ENCODE measurements at regions not wholly inside any gene's neighbourhood (a gene's known extent, or its start where the extent isn't known, plus 50 kb on each side); places are given as distances from the start of the nearest gene placed in this dataset.
"Not testable (repeated sequence)": the region's sequence is repeated elsewhere in the genome, so short reads cannot be mapped to it uniquely, and the experiment has no call there.

- Histone ChIP-seq H3K27me3 (ENCODE audit: control insufficient read depth, insufficient read depth, low read length) (peaks cover 6% of the 10 kb centered on the region), H3K4me3 (ENCODE audit: low read length) (no peak overlapping the region), H3K9me3 (ENCODE audit: control insufficient read depth, low read depth, low read length) (no peaks in the 10 kb centered on the region), H3K36me3 (ENCODE audit: control insufficient read depth, insufficient read depth, low read length) (no peaks in the 10 kb centered on the region), H3K27ac (ENCODE audit: low read length) (no peak overlapping the region), H3K4me1 (ENCODE audit: control insufficient read depth, insufficient read depth, low read length) (no peaks in the 10 kb centered on the region)
- WGBS (ENCODE audit: insufficient coverage, low lambda C conversion rate), result no CpG with 5 or more reads among the region's 4 CpGs
- no peak for DNase-seq
These were observed 159.3 kb downstream of the TTC8 start for GRCh38 chr14:88983755-88984154.

GRCh38 chr14:88985654-88986053, 161.2 kb downstream of the TTC8 start:
- H3K4me3 ChIP-seq (ENCODE audit: low read length), result no peak overlapping the region
- H3K4me1 ChIP-seq (ENCODE audit: control insufficient read depth, insufficient read depth, low read length), result no peaks in the 10 kb centered on the region
- H3K9me3 ChIP-seq (ENCODE audit: control insufficient read depth, low read depth, low read length), result no peaks in the 10 kb centered on the region
- no CpG with 5 or more reads among the region's 1 CpG for WGBS (ENCODE audit: insufficient coverage, low lambda C conversion rate)
- no peak overlapping the region for H3K27ac ChIP-seq (ENCODE audit: low read length)
- no peaks in the 10 kb centered on the region for H3K36me3 ChIP-seq (ENCODE audit: control insufficient read depth, insufficient read depth, low read length)
- H3K27me3 ChIP-seq (ENCODE audit: control insufficient read depth, insufficient read depth, low read length), result peaks cover 6% of the 10 kb centered on the region
- DNase-seq, result peak in 1 of 2 donors; percentile 17

- H3K4me3 ChIP-seq (ENCODE audit: low read length), result no peak overlapping the region
- no peaks in the 10 kb centered on the region for H3K36me3 ChIP-seq (ENCODE audit: control insufficient read depth, insufficient read depth, low read length)
- no peak overlapping the region for H3K27ac ChIP-seq (ENCODE audit: low read length)
- peaks cover 6% of the 10 kb centered on the region for H3K27me3 ChIP-seq (ENCODE audit: control insufficient read depth, insufficient read depth, low read length)
- H3K9me3 ChIP-seq (ENCODE audit: control insufficient read depth, low read depth, low read length), result no peaks in the 10 kb centered on the region
- no CpG with 5 or more reads among the region's 11 CpGs for WGBS (ENCODE audit: insufficient coverage, low lambda C conversion rate)
- peak in 1 of 2 donors; percentile 11 for DNase-seq
- no peaks in the 10 kb centered on the region for H3K4me1 ChIP-seq (ENCODE audit: control insufficient read depth, insufficient read depth, low read length)
These were observed 161.8 kb downstream of the TTC8 start for GRCh38 chr14:88986146-88986841.

- not testable (repeated sequence) for H3K4me1 ChIP-seq (ENCODE audit: control insufficient read depth, insufficient read depth, low read length); H3K36me3 ChIP-seq (ENCODE audit: control insufficient read depth, insufficient read depth, low read length); H3K9me3 ChIP-seq (ENCODE audit: control insufficient read depth, low read depth, low read length); H3K27me3 ChIP-seq (ENCODE audit: control insufficient read depth, insufficient read depth, low read length); H3K4me3 ChIP-seq (ENCODE audit: low read length); H3K27ac ChIP-seq (ENCODE audit: low read length); DNase-seq
- no CpG with 5 or more reads among the region's 2 CpGs for WGBS (ENCODE audit: insufficient coverage, low lambda C conversion rate)
These were observed 162.5 kb downstream of the TTC8 start for GRCh38 chr14:88986908-88987307.

GRCh38 chr14:88987516-88987915, 163.1 kb downstream of the TTC8 start:
- no peak for DNase-seq
- Histone ChIP-seq H3K9me3 (ENCODE audit: control insufficient read depth, low read depth, low read length) (no peaks in the 10 kb centered on the region), H3K4me1 (ENCODE audit: control insufficient read depth, insufficient read depth, low read length) (no peaks in the 10 kb centered on the region), H3K4me3 (ENCODE audit: low read length) (no peak overlapping the region), H3K27me3 (ENCODE audit: control insufficient read depth, insufficient read depth, low read length) (peaks cover 4% of the 10 kb centered on the region), H3K27ac (ENCODE audit: low read length) (no peak overlapping the region), H3K36me3 (ENCODE audit: control insufficient read depth, insufficient read depth, low read length) (no peaks in the 10 kb centered on the region)
- WGBS (ENCODE audit: insufficient coverage, low lambda C conversion rate), result no CpG with 5 or more reads among the region's 2 CpGs

GRCh38 chr14:88989911-88990310, 165.5 kb downstream of the TTC8 start:
- Histone ChIP-seq H3K4me3 (ENCODE audit: low read length) (no peak overlapping the region), H3K9me3 (ENCODE audit: control insufficient read depth, low read depth, low read length) (no peaks in the 10 kb centered on the region), H3K27me3 (ENCODE audit: control insufficient read depth, insufficient read depth, low read length) (peaks cover under 1% of the 10 kb centered on the region), H3K4me1 (ENCODE audit: control insufficient read depth, insufficient read depth, low read length) (no peaks in the 10 kb centered on the region), H3K27ac (ENCODE audit: low read length) (no peak overlapping the region), H3K36me3 (ENCODE audit: control insufficient read depth, insufficient read depth, low read length) (no peaks in the 10 kb centered on the region)
- no peak for DNase-seq
- no CpG with 5 or more reads among the region's 1 CpG for WGBS (ENCODE audit: insufficient coverage, low lambda C conversion rate)

- DNase-seq, result no peak
- WGBS (ENCODE audit: insufficient coverage, low lambda C conversion rate), result no CpG with 5 or more reads among the region's 1 CpG
- H3K4me1 ChIP-seq (ENCODE audit: control insufficient read depth, insufficient read depth, low read length), result no peaks in the 10 kb centered on the region
- H3K9me3 ChIP-seq (ENCODE audit: control insufficient read depth, low read depth, low read length), result no peaks in the 10 kb centered on the region
- no peaks in the 10 kb centered on the region for H3K27me3 ChIP-seq (ENCODE audit: control insufficient read depth, insufficient read depth, low read length)
- no peaks in the 10 kb centered on the region for H3K36me3 ChIP-seq (ENCODE audit: control insufficient read depth, insufficient read depth, low read length)
- no peak overlapping the region for H3K4me3 ChIP-seq (ENCODE audit: low read length)
- H3K27ac ChIP-seq (ENCODE audit: low read length), result no peak overlapping the region
These were observed 166.4 kb downstream of the TTC8 start for GRCh38 chr14:88990856-88991255.

- no peak overlapping the region for H3K4me3 ChIP-seq (ENCODE audit: low read length)
- no peak overlapping the region for H3K27ac ChIP-seq (ENCODE audit: low read length)
- no peaks in the 10 kb centered on the region for H3K36me3 ChIP-seq (ENCODE audit: control insufficient read depth, insufficient read depth, low read length)
- no CpG with 5 or more reads among the region's 3 CpGs for WGBS (ENCODE audit: insufficient coverage, low lambda C conversion rate)
- H3K4me1 ChIP-seq (ENCODE audit: control insufficient read depth, insufficient read depth, low read length), result no peaks in the 10 kb centered on the region
- no peaks in the 10 kb centered on the region for H3K27me3 ChIP-seq (ENCODE audit: control insufficient read depth, insufficient read depth, low read length)
- H3K9me3 ChIP-seq (ENCODE audit: control insufficient read depth, low read depth, low read length), result no peaks in the 10 kb centered on the region
- DNase-seq, result no peak
These were observed 167.6 kb downstream of the TTC8 start for GRCh38 chr14:88992011-88992410.

- Histone ChIP-seq H3K27ac (ENCODE audit: low read length) (no peak overlapping the region), H3K4me1 (ENCODE audit: control insufficient read depth, insufficient read depth, low read length) (no peaks in the 10 kb centered on the region), H3K36me3 (ENCODE audit: control insufficient read depth, insufficient read depth, low read length) (no peaks in the 10 kb centered on the region), H3K9me3 (ENCODE audit: control insufficient read depth, low read depth, low read length) (no peaks in the 10 kb centered on the region), H3K27me3 (ENCODE audit: control insufficient read depth, insufficient read depth, low read length) (no peaks in the 10 kb centered on the region), H3K4me3 (ENCODE audit: low read length) (no peak overlapping the region)
- WGBS (ENCODE audit: insufficient coverage, low lambda C conversion rate), result 100% methylated on average over 1 of the region's 2 CpGs
- no peak for DNase-seq
These were observed 169.5 kb downstream of the TTC8 start for GRCh38 chr14:88993946-88994345.

GRCh38 chr14:88995437-88996198, 171.2 kb downstream of the TTC8 start:
- no peaks in the 10 kb centered on the region for H3K36me3 ChIP-seq (ENCODE audit: control insufficient read depth, insufficient read depth, low read length)
- WGBS (ENCODE audit: insufficient coverage, low lambda C conversion rate), result no CpG with 5 or more reads among the region's 9 CpGs
- H3K4me3 ChIP-seq (ENCODE audit: low read length), result no peak overlapping the region
- H3K27me3 ChIP-seq (ENCODE audit: control insufficient read depth, insufficient read depth, low read length), result no peaks in the 10 kb centered on the region
- no peaks in the 10 kb centered on the region for H3K9me3 ChIP-seq (ENCODE audit: control insufficient read depth, low read depth, low read length)
- no peak overlapping the region for H3K27ac ChIP-seq (ENCODE audit: low read length)
- H3K4me1 ChIP-seq (ENCODE audit: control insufficient read depth, insufficient read depth, low read length), result no peaks in the 10 kb centered on the region
- DNase-seq, result no peak
